Fibroblast of lung (primary cell): ENCODE measurements at regions not wholly inside any gene's neighbourhood (a gene's known extent, or its start where the extent isn't known, plus 50 kb on each side); places are given as distances from the start of the nearest gene placed in this dataset.

Experiments used
- EZH2 ChIP-seq: IDR thresholded peaks from 2 replicates; pipeline ENCODE4 v1.5.1; 2012; ENCODE audit warnings: low read length, control low read depth, mild to moderate bottlenecking; ENCODE audit errors: missing control alignments
- TF ChIP-seq, protein P1 (sequence below), 2 donors: IDR thresholded peaks in 1 of 2; conservative IDR thresholded peaks in 1 of 2; 1 replicate in 1 of 2; 2 replicates in 1 of 2; pipeline ENCODE4 v1.5.1; 2011 to 2012; ENCODE audit warnings: low read length in 2 of 2, control low read depth in 1 of 2, inconsistent platforms in 1 of 2, low read depth in 1 of 2, mild to moderate bottlenecking in 1 of 2

DNA sequence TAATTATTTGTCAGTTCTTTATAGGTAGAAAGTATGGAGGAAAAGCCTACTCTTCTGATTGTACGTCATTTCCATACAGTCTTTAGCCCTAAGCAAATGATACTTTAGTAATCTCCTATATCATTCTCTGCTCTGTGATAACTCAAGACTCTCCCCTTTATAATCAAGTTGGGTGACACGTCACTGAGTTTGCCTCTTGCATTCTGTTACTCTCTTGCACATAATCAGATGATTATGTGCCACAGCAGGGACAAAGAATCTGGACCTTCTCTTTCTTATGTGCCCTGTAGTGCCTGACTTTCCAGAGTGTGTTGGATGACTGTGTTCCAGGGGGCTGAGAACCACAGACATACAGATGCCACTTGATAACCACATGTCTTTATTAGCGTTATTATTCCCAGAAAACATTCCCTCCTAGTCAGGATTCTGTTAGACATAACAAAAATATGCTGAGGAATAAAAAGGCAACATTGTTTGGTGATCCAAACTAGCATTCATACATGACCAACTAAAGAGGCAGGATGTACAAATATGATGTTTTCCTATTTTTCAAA lies 116.4 kb upstream of the HGF start:
- TF ChIP-seq, protein P1, sequence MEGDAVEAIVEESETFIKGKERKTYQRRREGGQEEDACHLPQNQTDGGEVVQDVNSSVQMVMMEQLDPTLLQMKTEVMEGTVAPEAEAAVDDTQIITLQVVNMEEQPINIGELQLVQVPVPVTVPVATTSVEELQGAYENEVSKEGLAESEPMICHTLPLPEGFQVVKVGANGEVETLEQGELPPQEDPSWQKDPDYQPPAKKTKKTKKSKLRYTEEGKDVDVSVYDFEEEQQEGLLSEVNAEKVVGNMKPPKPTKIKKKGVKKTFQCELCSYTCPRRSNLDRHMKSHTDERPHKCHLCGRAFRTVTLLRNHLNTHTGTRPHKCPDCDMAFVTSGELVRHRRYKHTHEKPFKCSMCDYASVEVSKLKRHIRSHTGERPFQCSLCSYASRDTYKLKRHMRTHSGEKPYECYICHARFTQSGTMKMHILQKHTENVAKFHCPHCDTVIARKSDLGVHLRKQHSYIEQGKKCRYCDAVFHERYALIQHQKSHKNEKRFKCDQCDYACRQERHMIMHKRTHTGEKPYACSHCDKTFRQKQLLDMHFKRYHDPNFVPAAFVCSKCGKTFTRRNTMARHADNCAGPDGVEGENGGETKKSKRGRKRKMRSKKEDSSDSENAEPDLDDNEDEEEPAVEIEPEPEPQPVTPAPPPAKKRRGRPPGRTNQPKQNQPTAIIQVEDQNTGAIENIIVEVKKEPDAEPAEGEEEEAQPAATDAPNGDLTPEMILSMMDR (conservative IDR thresholded peaks at IDR 0.05 in 1 of 2, IDR thresholded peaks at IDR 0.05 in 1 of 2; ENCODE audit: low read depth in 1 of 2, low read length in 2 of 2), result no peak
- TF ChIP-seq EZH2, result no peak
